ENCODE measurements at regions not wholly inside any gene's neighbourhood (a gene's known extent, or its start where the extent isn't known, plus 50 kb on each side); places are given as distances from the start of the nearest gene placed in this dataset.

DNA sequence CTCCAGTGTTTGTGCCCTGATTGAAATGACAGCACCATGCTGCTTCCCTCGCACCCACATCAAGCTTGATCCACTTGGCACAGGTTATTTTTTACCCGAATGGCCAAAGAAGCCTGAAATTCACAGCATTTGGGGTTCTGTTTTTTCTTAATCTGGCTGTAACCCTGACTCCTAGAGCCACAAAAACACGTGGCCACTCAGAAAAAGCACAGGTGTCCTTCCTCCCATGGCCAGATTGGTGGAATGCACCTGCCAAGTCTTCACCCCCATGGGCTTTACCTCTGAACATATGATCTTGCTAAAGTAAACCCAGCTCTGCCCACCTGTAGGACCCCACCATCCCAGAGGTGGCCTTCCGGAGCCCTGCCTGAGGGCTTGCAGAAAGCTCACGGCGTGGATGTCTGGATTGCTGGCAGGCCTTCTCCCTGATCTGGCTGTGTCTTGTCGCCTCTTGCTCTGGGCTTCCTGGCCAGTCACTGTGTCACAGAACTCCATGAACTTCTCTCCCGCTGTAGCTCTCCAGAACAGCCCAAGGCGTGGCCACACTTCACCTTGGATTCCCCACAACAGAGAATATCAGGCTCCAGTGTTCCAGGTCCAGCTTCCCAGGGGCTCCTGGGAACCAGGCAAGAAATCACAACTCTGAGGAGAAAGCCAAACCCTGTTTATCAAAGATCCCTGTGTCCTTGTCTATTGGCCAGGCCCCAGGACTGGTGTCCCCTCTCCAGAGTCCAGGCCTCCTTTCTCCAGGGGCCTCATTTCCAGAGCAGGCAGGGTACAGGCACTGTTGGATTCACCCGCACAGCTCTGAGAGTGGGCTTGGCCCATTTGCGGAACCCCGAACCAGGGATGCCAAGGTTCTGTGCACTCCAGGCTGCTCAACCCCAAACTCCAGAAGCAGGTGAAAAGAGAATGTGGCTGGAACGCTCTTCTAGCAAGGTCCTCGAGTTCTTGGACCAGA, 272.5 kb downstream of the SYK start:
- no peaks in the 10 kb centered on the region for H3F3A ChIP-seq (replicated peaks; ENCODE audit: low read depth)
- H3K79me2 ChIP-seq (replicated peaks; ENCODE audit: insufficient read depth), result no peaks in the 10 kb centered on the region
- peaks cover 12% of the 10 kb centered on the region for H3K4me1 Mint-ChIP-seq
- no peak overlapping the region for H2AFZ ChIP-seq
- DNase-seq (ENCODE audit: low spot score) (no peak), ATAC-seq (no peak)
- no peaks in the 10 kb centered on the region for H4K20me1 ChIP-seq (replicated peaks; ENCODE audit: insufficient read depth)
- H3K9me2 ChIP-seq (ENCODE audit: insufficient read depth), result 0 out of 2 replicates have a peak, but pooled peaks cover 5% of the 10 kb centered on the region
- no peaks in the 10 kb centered on the region for H3K36me3 ChIP-seq (ENCODE audit: insufficient read depth)
- no peak overlapping the region for H3K27ac ChIP-seq (ENCODE audit: low read depth)
- H3K9me3 Mint-ChIP-seq, result no peaks in the 10 kb centered on the region; the same call in 2 of the 3 replicates
- H3K4me2 ChIP-seq, result no peak overlapping the region
- no peak overlapping the region for H3K4me3 Mint-ChIP-seq
- no peak overlapping the region for H3K27ac Mint-ChIP-seq
- H3K4me3 ChIP-seq, result no peak overlapping the region
- peaks cover 7% of the 10 kb centered on the region; the same call in 1 of the 2 replicates for H3K4me1 ChIP-seq (ENCODE audit: insufficient read depth)
- TF ChIP-seq, protein P1, sequence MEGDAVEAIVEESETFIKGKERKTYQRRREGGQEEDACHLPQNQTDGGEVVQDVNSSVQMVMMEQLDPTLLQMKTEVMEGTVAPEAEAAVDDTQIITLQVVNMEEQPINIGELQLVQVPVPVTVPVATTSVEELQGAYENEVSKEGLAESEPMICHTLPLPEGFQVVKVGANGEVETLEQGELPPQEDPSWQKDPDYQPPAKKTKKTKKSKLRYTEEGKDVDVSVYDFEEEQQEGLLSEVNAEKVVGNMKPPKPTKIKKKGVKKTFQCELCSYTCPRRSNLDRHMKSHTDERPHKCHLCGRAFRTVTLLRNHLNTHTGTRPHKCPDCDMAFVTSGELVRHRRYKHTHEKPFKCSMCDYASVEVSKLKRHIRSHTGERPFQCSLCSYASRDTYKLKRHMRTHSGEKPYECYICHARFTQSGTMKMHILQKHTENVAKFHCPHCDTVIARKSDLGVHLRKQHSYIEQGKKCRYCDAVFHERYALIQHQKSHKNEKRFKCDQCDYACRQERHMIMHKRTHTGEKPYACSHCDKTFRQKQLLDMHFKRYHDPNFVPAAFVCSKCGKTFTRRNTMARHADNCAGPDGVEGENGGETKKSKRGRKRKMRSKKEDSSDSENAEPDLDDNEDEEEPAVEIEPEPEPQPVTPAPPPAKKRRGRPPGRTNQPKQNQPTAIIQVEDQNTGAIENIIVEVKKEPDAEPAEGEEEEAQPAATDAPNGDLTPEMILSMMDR (conservative IDR thresholded peaks at IDR 0.05; ENCODE audit: low read depth in 2 of 2), result no peak
- no peak for TF ChIP-seq JUNB (IDR thresholded peaks at IDR 0.05; ENCODE audit: unreplicated experiment)
- TF ChIP-seq STAT1 (IDR thresholded peaks at IDR 0.05; ENCODE audit: unreplicated experiment), result no peak
- TF ChIP-seq ETS1 (IDR thresholded peaks at IDR 0.05), result no peak
- TF ChIP-seq EZH2phosphoT487 (IDR thresholded peaks at IDR 0.05; ENCODE audit: unreplicated experiment), result no peak
- TF ChIP-seq, protein P2, sequence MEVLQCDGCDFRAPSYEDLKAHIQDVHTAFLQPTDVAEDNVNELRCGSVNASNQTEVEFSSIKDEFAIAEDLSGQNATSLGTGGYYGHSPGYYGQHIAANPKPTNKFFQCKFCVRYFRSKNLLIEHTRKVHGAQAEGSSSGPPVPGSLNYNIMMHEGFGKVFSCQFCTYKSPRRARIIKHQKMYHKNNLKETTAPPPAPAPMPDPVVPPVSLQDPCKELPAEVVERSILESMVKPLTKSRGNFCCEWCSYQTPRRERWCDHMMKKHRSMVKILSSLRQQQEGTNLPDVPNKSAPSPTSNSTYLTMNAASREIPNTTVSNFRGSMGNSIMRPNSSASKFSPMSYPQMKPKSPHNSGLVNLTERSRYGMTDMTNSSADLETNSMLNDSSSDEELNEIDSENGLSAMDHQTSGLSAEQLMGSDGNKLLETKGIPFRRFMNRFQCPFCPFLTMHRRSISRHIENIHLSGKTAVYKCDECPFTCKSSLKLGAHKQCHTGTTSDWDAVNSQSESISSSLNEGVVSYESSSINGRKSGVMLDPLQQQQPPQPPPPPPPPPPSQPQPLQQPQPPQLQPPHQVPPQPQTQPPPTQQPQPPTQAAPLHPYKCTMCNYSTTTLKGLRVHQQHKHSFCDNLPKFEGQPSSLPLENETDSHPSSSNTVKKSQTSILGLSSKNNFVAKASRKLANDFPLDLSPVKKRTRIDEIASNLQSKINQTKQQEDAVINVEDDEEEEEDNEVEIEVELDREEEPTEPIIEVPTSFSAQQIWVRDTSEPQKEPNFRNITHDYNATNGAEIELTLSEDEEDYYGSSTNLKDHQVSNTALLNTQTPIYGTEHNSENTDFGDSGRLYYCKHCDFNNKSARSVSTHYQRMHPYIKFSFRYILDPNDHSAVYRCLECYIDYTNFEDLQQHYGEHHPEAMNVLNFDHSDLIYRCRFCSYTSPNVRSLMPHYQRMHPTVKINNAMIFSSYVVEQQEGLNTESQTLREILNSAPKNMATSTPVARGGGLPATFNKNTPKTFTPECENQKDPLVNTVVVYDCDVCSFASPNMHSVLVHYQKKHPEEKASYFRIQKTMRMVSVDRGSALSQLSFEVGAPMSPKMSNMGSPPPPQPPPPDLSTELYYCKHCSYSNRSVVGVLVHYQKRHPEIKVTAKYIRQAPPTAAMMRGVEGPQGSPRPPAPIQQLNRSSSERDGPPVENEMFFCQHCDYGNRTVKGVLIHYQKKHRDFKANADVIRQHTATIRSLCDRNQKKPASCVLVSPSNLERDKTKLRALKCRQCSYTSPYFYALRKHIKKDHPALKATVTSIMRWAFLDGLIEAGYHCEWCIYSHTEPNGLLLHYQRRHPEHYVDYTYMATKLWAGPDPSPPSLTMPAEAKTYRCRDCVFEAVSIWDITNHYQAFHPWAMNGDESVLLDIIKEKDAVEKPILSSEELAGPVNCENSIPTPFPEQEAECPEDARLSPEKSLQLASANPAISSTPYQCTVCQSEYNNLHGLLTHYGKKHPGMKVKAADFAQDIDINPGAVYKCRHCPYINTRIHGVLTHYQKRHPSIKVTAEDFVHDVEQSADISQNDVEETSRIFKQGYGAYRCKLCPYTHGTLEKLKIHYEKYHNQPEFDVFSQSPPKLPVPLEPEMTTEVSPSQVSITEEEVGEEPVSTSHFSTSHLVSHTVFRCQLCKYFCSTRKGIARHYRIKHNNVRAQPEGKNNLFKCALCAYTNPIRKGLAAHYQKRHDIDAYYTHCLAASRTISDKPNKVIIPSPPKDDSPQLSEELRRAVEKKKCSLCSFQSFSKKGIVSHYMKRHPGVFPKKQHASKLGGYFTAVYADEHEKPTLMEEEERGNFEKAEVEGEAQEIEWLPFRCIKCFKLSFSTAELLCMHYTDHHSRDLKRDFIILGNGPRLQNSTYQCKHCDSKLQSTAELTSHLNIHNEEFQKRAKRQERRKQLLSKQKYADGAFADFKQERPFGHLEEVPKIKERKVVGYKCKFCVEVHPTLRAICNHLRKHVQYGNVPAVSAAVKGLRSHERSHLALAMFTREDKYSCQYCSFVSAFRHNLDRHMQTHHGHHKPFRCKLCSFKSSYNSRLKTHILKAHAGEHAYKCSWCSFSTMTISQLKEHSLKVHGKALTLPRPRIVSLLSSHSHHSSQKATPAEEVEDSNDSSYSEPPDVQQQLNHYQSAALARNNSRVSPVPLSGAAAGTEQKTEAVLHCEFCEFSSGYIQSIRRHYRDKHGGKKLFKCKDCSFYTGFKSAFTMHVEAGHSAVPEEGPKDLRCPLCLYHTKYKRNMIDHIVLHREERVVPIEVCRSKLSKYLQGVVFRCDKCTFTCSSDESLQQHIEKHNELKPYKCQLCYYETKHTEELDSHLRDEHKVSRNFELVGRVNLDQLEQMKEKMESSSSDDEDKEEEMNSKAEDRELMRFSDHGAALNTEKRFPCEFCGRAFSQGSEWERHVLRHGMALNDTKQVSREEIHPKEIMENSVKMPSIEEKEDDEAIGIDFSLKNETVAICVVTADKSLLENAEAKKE (CRISPR knock-in tag; IDR thresholded peaks at IDR 0.05), result no peak
- TF ChIP-seq POLR2AphosphoS5 (IDR thresholded peaks at IDR 0.05; ENCODE audit: low read depth), result no peak
- TF ChIP-seq ZNF331 (CRISPR knock-in tag; IDR thresholded peaks at IDR 0.05; ENCODE audit: low read depth), result no peak
- no peaks in the 10 kb centered on the region for H3K27me3 ChIP-seq (ENCODE audit: insufficient read depth)
- H3K36me3 Mint-ChIP-seq (ENCODE audit: low read depth), result no peaks in the 10 kb centered on the region
- H3K27me3 Mint-ChIP-seq (ENCODE audit: insufficient read depth, low read depth, poor library complexity), result peaks cover 10% of the 10 kb centered on the region
